ENCODE measurements at regions not wholly inside any gene's neighbourhood (a gene's known extent, or its start where the extent isn't known, plus 50 kb on each side); places are given as distances from the start of the nearest gene placed in this dataset.

GRCh38 chr1:101706366-101706765 lies 290.4 kb downstream of the OLFM3 start:
- DNase-seq (ENCODE audit: low read depth) = no peak

DNA sequence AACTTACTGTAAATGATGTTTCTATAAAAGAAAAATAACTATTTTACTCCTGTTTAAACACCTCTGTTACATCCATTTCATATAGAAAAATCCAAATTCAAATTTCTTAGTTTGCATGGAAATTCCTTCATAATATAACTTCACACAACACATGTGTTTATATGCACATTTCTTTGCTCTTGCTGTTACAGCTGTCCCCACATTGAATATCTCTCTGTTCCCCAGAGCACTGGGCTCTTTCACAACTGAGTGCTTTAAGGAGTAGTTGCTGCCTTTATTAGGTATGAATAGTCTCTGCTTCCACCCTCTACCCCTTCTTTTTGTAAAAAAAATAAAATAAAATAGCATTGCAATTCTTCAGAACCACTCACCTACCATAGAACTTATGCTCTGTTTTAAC lies 287.0 kb downstream of the OLFM3 start:
- DNase-seq (ENCODE audit: low read depth) = no peak

DNA sequence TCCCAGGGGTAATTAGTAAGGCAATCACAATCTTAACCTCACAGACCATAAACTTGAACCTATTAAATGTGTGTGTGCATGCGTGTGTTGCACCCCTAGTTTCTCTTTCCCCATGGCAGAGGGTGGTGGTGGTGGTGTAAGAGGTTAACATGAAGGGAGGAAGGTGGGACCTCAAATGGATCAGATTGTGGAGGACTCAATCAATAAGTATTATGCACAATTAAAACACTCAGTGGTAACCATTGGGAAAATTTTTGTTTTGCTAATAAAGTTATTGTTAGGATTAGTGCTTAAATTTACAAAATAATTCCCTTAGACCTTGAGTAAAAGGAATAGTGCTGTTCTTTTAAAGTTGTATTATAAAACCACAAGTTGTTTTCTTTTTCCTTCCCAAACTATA lies 283.0 kb downstream of the OLFM3 start:
- DNase-seq (ENCODE audit: low read depth) = no peak

GRCh38 chr1:101723415-101723814 lies 273.3 kb downstream of the OLFM3 start:
- DNase-seq (ENCODE audit: low read depth) = no peak

DNA sequence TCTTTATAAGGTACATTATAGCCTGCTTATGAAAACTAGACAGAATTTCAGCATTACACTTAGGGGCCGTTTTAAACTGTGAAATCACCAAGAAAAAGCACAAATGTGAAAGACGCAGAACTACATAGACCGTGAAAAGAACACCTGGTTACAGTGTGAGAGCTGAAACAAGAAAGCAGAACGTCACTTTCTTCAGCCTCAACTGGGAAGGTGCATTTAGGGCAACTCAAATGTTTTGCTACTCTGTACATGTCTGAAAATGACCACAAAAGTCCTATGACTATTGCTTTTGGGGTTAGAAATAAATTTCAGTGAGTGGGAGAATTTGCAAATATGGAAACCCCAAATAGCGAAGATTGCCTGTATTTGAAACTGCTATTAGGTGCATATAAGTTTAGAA lies 268.7 kb downstream of the OLFM3 start:
- no peak for DNase-seq (ENCODE audit: low read depth)

- DNase-seq (ENCODE audit: low read depth) = no peak
These were observed 266.2 kb downstream of the OLFM3 start for GRCh38 chr1:101730559-101730958.

- DNase-seq (ENCODE audit: low read depth) = no peak
These were observed 264.5 kb downstream of the OLFM3 start for GRCh38 chr1:101732261-101732660.

DNA sequence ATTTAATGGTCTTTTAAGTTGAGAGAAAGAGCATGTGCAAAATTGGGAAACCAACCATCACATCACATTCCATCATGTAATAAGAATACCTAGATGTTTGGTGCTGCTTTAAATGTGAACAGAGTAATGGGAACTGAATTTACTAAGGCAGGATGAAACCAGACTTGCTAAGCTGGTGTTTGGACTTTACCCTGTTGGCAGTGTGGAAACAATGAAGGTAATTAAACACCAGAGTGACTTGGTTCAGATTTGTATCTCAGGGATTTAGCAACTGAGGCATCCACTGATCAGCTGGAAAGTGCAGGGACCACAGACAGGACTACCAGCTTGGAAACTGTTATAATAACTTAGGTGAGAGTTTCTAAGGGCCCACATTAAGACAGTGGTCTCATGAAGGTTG lies 263.4 kb downstream of the OLFM3 start:
- DNase-seq (ENCODE audit: low read depth) = no peak

DNA sequence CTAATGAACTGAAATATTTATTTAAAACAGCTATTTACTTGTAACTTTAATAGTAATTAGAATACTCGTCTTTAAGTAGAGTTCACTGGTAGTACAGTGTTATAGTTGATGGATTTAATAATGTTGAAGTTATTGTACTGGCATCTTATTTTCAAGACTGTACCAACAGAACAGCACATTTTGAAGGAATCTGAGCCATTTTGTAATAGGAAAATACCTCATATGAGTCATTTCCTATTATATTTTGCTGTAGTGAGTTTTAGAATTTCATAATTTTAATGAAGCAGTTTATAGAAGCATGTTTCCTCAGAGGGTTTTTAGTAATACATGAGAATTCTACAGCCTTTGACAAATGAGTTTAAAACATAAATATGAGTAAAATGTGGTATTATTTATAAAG lies 258.3 kb downstream of the OLFM3 start:
- no peak for DNase-seq (ENCODE audit: low read depth)

DNA sequence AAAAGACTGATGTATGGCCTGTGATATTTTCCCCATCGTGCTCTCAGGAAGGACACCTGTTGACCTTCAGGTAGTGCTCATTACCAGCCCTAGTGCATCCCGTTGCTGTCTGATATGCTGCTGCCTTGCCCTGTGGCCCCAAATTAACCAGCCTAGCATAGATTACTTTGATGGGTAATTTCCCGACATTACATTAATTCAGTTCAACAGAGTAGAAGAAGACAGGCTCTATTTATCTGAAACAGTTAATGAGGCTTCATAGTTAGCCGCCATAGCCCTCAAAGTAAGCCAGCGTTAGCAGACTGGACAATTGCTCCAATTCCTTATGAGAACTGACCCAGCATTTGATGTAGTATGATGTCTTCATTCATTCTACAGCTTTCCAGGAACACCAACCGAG lies 257.6 kb downstream of the OLFM3 start:
- DNase-seq (ENCODE audit: low read depth) = no peak

DNA sequence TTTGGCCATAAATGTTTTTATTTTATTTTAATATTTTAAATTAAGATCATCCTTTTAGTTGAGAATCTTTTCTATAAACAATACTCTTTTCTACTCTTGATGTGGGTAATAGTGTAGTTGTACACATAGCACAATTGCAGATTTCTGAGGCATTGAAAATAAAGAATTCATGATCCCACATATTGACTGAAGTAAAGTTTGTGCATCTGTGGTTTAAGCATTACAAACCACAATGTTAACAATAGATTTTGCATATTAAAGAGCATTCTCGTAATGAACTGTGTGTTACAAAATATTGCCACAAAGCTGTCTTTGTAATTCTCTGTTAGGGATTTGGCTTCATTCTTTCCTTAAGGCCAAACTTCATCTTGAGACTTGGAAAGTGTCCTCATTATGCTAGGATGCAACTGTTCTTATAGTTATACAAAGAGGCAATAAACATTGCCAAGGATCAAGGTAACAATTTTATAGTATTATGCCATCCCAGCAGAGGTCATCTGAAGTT lies 256.8 kb downstream of the OLFM3 start:
- DNase-seq (ENCODE audit: low read depth) = no peak

DNA sequence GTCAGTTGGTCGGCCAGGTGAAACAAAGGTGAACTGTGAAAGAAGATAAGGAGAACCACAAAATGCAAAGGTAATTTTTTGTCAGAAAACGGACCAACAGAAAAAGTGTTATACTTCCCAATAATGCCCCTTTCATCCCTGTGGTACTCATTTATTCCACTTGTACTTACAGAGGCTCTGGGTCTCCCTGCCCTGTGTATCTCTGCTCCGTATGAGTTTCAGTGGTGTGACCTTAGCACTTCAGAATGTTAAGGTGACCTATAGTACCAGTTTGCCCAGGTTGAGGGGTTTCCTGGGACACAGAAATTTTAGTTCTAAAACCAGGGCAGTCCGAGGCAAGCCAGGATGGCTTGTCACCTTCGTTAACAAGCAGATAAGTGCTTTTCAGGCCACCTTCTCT lies 254.8 kb downstream of the OLFM3 start:
- no peak for DNase-seq (ENCODE audit: low read depth)

DNA sequence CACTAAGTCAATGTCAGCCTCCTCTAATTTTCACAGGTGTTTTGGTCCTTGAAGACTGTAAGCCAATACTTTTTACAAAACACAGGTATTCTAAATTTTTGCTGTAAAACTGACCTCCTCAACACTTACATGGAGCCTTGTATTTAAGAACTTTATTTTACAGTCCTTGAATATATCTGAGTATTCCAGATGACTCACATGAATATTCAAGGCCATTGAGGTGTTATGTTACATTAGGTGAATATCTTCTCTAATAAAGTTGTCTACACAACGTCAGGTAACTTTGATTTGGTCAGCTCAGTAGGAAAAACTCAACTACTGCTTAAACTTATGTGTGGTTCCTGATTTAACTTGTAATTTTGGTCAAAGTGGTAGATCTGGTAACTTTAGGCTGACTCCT lies 254.2 kb downstream of the OLFM3 start:
- no peak for DNase-seq (ENCODE audit: low read depth)

GRCh38 chr1:101745551-101746270 lies 251.0 kb downstream of the OLFM3 start:
- no peak for DNase-seq (ENCODE audit: low read depth)

DNA sequence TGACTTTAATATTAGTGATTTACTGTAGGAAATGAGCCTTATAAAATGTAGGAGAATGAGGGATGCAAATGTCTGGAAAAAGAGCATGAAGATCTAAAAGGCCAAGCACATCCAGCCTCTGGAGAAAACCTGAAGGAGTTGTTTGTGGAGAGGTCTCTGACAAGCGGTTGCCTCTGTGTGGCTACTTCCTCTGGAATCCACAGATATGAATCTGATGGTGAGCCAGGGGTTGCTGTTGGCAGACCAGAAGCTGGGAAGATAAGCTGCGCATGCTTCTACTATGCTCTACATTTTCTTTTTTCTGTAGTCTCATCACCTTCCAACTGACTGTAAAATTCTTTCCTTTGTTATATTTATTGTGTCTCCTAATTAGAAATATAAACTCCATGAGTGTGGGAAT lies 248.6 kb downstream of the OLFM3 start:
- DNase-seq (ENCODE audit: low read depth) = no peak
